HG03558 (cell line): ENCODE measurements at regions not wholly inside any gene's neighbourhood (a gene's known extent, or its start where the extent isn't known, plus 50 kb on each side); places are given as distances from the start of the nearest gene placed in this dataset.
A peak's percentile ranks its signal among the peaks of the same experiment; 100 is the strongest.

ENCODE experiments used
- ATAC-seq: cut with Tn5 transposase; IDR thresholded peaks from one replicate; pipeline ENCODE4 v1.9.1; 2021; ENCODE audit warnings: moderate number of reproducible peaks; ENCODE audit not compliant: unreplicated experiment; ENCODE audit errors: extremely low read depth

GRCh38 chrX:13266641-13267345, 53.1 kb downstream of the ATXN3L start:
- ATAC-seq: no peak

DNA sequence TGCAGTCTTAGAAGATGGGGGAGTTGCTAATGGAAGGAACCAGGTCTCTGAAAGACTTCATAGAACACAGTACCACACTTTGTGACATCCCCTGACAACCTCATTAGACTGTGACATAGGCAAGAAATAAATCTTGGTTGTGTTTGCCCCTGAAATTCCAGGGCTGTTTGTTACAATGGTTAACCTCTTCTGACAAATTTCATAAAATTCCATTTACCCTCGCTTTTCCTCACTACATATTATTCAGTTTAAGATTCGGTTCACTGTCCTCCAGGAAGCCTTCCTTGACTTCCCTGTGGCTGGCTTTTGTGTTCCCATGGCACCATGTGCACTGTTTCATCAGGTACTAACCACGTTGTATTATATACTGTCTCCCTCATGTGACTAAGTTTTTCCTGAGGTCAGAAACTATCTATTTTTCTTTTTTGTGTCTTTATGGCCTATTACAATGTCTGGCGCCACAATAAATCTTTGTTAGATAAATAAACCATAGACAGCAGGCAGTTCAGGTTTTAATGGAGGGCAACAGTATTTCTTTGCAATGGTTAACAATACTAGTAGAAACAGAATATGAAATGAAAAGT, 54.2 kb downstream of the ATXN3L start:
- ATAC-seq: no peak

DNA sequence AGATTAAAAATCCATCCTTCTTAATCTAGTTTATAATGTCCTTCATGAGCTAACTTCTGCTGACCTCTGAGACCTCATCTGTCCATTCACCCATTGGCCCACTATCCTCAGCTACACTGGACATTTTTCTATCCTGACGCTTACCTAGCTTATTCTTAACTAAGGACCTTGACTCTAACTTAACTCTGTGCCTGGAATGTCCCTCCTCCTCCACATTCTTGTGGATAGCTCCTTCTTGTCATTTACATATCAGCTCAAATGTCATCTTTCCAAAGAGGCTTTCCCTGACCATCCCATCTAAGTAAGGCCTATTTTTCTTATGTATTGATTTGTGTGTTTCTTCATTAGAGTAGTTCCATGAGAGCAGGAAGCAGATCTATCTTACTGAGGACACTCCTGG, 54.7 kb downstream of the ATXN3L start:
- ATAC-seq: no peak

DNA sequence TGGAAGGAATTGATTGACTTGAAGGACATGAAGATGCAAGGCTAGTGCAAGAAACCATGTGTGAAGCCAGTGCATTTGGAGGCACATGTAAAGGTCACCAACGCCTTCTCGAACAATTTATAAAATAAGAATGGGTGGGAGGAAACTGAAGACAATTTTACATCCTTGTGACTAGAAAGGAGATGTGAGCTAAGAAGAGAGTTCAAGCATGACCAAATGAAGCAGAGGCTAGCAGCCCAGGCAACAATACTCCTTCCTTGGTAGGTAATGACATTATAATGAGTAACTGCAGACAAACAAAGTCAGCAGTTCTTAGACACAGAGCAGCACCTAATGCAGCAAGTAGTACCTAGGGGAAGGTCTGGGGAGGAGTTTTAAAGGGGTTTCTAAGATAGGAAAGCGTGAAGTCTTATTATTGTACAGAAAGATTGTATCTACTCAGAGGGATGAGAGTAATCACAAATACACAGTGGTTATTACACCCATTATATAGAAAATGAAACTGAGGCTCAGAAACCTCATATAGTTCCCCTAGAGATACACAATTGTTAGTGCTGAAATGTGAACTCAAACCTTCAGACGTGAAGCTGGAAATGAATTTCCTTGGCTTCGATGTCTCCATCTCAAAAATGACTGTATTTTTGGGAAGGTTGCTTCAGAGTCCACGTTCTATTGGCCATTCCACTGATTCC, 56.1 kb downstream of the ATXN3L start:
- ATAC-seq: no peak

DNA sequence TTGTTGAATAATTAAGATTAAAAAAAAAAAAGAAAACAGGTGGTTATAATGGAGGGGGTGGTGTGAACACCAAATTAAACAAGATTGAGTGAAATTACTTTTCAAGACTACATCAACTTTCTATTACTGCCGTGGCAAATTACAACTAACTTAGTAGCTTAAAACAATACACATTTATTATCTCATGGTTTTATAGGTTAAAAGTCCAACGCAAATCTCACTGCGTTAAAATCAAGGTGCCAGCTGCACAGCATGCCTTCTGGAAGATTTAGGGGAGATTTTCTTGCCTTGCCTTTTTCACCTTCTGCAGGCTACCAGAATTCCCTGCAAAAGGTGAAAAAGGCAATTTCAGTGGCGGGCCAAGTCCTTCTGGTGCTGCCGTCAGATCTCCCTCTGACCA, 58.5 kb downstream of the ATXN3L start:
- ATAC-seq: no peak

- no peak for ATAC-seq
These were observed 59.3 kb downstream of the ATXN3L start for GRCh38 chrX:13260598-13260997.

DNA sequence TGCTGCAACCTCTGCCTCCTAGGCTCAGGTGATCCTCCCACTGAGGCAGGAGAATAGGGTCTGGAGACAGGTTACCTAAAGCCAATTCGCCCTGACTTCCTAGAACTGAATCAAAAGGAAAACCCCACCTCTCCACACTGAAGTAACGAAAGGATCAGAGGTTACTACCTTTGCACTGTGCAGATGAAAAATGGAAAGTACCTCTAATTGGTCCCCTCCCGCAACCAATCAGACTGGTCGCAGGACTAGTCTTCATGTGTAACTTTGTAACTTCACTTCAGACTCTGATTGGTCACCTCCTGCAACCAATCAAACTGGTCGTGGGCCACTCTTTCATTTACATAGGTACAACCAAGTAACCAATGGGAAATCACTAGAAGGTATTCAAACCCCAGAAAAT, 61.1 kb downstream of the ATXN3L start:
- ATAC-seq: no peak

DNA sequence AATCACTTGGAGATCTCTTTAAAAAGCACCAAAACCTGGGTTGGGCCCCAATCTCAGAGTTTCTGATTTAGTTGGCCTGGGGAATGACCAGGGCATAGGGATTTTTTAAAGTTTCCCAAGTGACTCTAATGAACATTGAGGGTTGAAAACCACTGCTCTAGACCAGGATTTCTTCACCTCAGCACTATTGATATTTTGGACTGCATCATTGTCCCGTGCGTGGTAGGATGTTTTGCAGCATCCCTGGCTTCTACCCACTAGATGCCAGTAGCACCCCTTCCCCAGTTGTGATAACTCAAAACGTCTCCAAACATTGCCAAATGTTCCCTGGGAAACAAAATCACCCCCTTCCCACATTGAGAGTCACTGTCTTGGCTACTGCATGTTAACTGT, 61.8 kb downstream of the ATXN3L start:
- no peak for ATAC-seq

DNA sequence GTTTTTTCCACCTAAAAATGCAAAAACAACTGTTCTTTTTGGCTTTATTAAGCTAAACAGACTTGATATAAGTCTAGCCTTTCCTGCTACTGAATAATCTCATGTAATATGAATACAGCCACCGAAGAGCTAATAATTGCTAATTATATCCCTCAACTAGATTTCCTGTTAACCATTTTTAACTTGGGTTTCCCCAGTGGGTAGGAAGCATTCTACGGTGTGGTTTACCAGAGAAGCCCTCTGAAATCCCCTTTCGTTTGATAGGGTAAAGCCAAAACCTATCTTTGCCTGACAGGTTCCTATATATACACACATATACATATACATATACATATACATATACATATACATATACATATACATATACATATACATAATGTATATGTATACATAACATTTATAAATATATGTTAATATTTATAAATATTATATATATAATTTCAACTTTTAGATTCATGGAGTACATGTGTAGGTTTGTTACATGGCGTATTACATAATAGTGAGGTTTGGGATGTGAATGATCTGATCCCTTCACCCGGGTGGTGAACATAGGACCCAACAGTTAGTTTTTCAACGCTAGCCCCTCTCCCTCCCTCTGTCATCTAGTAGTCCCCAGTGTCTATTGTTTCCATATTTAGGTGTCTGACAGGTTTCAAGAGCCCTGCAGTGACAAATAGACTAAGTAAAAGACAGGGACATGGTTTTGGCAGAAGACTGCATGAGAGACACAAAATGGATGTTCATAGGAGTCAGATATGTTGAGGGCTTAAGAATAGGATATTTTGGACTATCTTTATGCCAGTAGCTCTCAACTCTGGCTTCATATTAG, 62.4 kb downstream of the ATXN3L start:
- ATAC-seq: peak; percentile 39

GRCh38 chrX:13256603-13257002, 63.2 kb downstream of the ATXN3L start:
- ATAC-seq: no peak

- no peak for ATAC-seq
These were observed 65.0 kb downstream of the ATXN3L start for GRCh38 chrX:13254870-13255269.

GRCh38 chrX:13254076-13254785, 65.6 kb downstream of the ATXN3L start:
- ATAC-seq: no peak

- ATAC-seq: no peak
These were observed 66.6 kb downstream of the ATXN3L start for GRCh38 chrX:13253223-13253622.

DNA sequence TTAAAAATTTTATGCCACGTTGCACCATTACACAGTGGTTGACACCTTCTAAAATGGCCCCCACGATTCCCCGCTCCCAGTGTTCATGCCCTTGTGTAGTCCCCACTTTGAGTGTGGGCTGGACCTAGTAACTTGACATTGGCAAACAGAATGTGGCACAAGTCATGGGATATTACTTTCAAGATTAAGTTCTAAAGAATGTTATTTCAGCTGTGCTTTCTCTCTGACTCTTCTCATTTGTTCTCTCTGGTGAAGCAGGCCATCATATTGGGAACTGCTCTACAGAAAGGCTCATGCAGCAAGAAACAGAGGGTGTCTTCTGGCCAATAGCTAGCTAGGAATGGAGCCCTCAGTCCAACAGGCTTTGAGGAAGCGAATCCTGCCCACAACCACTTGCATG, 67.1 kb downstream of the ATXN3L start:
- ATAC-seq: no peak

DNA sequence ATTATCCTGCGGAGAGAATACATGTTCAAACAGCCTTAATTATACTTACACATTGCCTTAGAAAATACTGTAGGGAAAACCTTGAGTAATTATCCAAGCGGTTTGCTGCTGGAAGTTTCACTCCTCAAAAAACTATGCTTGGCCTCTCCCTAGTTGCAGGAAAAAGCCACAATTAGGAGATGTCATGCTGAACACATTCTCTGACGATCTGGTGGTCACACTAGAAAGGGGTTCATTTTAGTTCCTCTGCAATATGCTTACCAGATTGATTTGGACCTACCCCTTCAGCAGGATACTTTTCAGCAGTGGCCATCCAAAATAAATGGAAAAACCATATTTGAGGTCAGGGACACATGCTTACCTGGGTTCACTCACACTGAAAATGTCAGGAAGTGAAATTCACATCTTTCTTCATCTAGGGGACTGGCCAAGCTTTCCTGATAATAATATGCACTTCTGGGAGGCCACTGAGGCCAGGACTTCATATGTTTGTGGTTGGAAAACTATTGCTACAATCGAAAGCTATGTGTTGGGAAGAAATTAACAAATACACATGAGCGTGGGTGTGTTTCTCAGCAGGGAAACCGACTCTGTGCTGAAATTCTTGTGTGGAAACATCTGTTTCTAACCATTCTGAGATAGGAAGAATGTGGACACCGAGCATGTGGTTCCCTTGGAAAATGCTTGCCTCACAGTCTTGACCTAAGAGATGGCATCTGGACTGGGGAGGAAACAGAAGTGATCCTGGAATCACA, 68.8 kb downstream of the ATXN3L start:
- ATAC-seq: no peak

DNA sequence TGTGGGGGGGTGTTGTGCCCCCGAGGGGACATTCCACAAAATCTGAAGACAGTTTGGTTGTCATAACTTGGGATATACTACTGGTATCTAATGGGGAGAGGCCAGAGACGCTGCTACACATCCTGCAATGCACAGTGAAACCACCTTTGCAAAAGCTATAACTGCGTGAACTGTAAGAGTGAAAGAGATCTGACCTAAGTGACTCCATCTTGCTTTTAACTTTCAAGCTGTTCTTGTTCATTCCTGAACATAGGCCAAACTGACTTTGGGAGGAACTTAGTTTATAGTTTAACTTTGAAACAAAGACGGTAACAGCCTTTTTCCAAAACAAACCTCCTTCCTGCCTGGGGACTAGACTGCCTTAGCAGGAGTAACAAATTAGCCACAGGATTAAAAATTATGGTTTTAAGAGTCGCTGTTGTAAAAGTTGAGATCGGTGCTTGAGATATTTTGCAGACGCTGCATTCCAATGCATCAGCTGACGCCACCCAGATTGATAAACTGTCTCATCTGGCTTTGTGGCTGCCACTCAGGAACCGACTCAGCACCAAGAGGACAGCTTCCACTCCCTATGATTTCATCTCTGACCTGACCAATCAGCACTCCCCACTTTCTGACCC, 70.9 kb downstream of the ATXN3L start:
- ATAC-seq: no peak

DNA sequence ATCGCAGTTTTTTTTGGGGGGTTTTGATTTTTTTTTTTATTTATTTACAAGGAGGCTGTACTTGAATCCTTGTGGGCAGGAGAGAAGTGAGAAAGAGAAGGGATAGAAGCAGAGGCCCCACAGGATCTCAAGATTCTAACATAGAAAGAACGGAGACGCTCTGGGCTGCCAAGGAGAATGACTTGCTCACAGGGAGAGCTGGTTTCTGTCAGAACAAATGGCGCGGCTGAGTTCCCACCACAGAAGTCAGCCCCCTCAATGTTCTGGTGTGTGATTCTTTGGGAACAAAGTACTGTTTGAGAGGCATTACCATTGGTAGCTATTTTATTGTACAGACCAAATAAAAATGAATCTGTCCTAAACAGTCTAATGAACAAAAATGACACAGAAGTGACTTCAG, 80.6 kb downstream of the ATXN3L start:
- no peak for ATAC-seq

DNA sequence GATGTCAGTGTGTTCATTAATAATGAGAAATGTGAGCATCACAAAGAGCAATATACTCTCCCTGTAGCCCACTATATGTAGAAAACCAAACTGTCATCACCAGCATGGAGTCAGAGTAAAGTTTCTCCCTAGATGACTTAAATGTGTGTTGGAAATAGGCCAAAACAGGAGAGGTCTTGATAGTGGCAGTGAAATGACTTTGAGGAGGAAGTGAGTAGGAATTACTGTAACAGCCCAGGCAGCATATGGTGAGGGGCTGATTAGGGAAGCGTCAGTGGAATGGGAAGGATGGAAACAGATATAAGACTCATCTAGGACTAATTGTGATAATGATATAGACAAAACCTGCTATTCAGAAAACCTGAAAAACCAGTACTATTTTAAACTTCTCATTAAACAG, 83.9 kb downstream of the ATXN3L start:
- ATAC-seq: no peak

GRCh38 chrX:13232484-13232883, 87.4 kb downstream of the ATXN3L start:
- ATAC-seq: no peak
